ENCODE measurements at regions not wholly inside any gene's neighbourhood (a gene's known extent, or its start where the extent isn't known, plus 50 kb on each side); places are given as distances from the start of the nearest gene placed in this dataset.

GRCh38 chr19:30076101-30076551 is 134.1 kb downstream of the URI1 start:
- TF ChIP-seq CTCF (IDR thresholded peaks at IDR 0.05) (no peak), POLR2A (IDR thresholded peaks at IDR 0.05) (no peak)

All from thyroid gland (tissue), 4 donors.